GM18868 (cell line): ENCODE measurements at regions not wholly inside any gene's neighbourhood (a gene's known extent, or its start where the extent isn't known, plus 50 kb on each side); places are given as distances from the start of the nearest gene placed in this dataset.

ENCODE experiments used
- ATAC-seq: cut with Tn5 transposase; IDR thresholded peaks from one replicate; pipeline ENCODE4 v1.9.1; 2021; ENCODE audit warnings: mild to moderate bottlenecking, moderate library complexity; ENCODE audit not compliant: unreplicated experiment

- ATAC-seq: no peak
These were observed 208.3 kb upstream of the HDAC4 start for GRCh38 chr2:239609162-239609561.

- ATAC-seq: no peak
These were observed 207.9 kb upstream of the HDAC4 start for GRCh38 chr2:239608723-239609122.

- ATAC-seq: no peak
These were observed 207.4 kb upstream of the HDAC4 start for GRCh38 chr2:239608260-239608659.

GRCh38 chr2:239607517-239608191 is 206.8 kb upstream of the HDAC4 start:
- ATAC-seq: no peak

GRCh38 chr2:239606741-239607516 is 206.1 kb upstream of the HDAC4 start:
- no peak for ATAC-seq

- ATAC-seq: no peak
These were observed 205.2 kb upstream of the HDAC4 start for GRCh38 chr2:239605976-239606375.

- no peak for ATAC-seq
These were observed 204.6 kb upstream of the HDAC4 start for GRCh38 chr2:239605409-239605808.

- no peak for ATAC-seq
These were observed 204.0 kb upstream of the HDAC4 start for GRCh38 chr2:239604861-239605260.

- ATAC-seq: no peak
These were observed 202.9 kb upstream of the HDAC4 start for GRCh38 chr2:239603411-239604356.

GRCh38 chr2:239602290-239603282 is 201.8 kb upstream of the HDAC4 start:
- no peak for ATAC-seq

- no peak for ATAC-seq
These were observed 201.1 kb upstream of the HDAC4 start for GRCh38 chr2:239601880-239602279.

GRCh38 chr2:239601201-239601851 is 200.5 kb upstream of the HDAC4 start:
- no peak for ATAC-seq

- ATAC-seq: no peak
These were observed 199.8 kb upstream of the HDAC4 start for GRCh38 chr2:239600650-239601049.

- no peak for ATAC-seq
These were observed 199.3 kb upstream of the HDAC4 start for GRCh38 chr2:239600001-239600593.

- no peak for ATAC-seq
These were observed 198.5 kb upstream of the HDAC4 start for GRCh38 chr2:239599299-239599698.

- ATAC-seq: no peak
These were observed 197.9 kb upstream of the HDAC4 start for GRCh38 chr2:239598732-239599090.

- ATAC-seq: no peak
These were observed 197.4 kb upstream of the HDAC4 start for GRCh38 chr2:239598011-239598731.

GRCh38 chr2:239597216-239597615 is 196.4 kb upstream of the HDAC4 start:
- ATAC-seq: no peak

- ATAC-seq: no peak
These were observed 196.0 kb upstream of the HDAC4 start for GRCh38 chr2:239596792-239597191.
